ENCODE measurements at regions not wholly inside any gene's neighbourhood (a gene's known extent, or its start where the extent isn't known, plus 50 kb on each side); places are given as distances from the start of the nearest gene placed in this dataset.
"Not testable (repeated sequence)": the region's sequence is repeated elsewhere in the genome, so short reads cannot be mapped to it uniquely, and the experiment has no call there.

DNA sequence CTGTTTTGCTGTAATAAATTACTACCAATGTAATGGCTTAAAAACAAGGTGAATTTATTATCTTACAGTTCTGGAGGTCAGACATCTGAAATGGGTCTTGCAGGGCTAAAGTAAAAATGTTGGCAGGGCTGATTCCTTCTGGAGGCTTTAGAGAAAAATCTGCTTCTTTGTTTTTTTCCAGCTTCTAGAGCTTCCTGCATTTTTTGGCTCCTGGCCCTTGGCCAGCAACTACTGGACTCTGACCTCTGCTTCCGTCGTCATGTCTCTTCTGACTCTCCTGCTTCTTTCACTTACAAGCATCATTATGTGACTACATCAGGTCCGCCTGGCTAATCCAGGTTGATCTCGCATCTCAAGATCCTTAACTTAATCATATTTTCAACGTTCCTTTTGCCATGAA is 350.9 kb downstream of the S1PR1 start:
- DNase-seq: no peak

DNA sequence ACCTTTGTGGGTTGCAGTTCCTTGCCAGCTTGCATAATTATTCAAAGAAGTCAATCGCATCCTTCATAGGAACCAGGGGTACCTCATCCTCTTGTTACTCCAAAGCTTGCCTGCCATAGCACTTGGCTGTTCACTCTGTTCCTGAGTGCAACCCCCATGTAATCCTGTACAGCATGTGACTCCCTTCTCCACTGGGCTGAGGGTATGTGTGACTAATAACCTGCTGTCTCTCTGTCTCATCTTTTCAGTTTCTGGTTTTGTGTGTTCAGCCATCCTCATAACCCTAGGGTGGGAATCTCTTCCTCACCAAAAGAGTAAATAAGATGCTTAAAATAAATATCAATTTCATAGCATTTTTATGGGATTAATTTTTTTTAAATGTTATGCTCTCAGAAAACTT is 351.9 kb downstream of the S1PR1 start:
- DNase-seq: no peak

DNA sequence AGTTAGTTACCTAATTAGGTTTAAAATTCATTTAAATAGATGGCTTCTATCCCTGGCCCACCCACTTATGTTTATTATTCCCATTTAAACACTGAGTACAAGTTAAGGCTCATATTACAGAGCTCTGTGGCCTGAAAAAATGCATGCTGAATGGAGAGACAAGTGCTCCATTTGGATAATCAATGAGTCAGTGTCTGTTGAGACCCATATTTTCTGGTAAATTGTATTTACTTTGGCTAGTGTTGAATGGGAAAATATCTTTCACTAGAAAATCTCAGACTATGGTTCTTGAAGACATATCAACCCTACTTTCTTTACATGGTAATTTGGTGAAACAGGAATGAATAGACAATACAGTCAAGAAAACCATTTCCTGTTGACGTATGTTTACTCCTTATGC is 356.0 kb downstream of the S1PR1 start:
- DNase-seq: no peak

DNA sequence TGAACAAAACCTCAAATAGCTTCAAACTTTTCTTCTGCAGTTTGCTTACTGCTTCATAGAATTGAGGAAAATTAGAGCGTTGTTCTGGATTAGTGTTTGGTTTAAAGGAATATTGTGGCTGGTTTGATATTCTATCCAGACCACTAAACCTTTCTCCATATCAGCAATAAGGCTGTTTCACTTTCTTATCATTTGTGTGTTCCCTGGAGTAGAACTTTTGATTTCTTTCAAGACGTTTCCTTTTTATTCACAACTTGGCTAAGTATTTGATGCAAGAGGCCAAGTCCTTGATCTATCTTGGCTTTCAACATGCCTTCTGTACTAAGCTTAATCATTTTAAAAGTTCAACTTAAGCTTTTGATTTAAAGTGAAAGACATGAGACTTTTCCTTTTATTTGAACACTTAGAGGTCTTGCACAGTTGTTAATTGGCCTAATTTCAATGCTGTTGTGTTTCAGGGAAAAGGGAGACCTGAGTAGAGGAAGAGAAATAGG is 359.1 kb downstream of the S1PR1 start:
- DNase-seq: no peak

GRCh38 chr1:101600615-101601014 is 363.8 kb downstream of the S1PR1 start:
- not testable (repeated sequence) for DNase-seq

- no peak for DNase-seq
Measured at GRCh38 chr1:101603726-101604125, 366.9 kb downstream of the S1PR1 start.

- no peak for DNase-seq
Measured at GRCh38 chr1:101605878-101606277, 369.1 kb downstream of the S1PR1 start.

- DNase-seq: no peak
Measured at GRCh38 chr1:101613546-101613945, 376.7 kb downstream of the S1PR1 start.

DNA sequence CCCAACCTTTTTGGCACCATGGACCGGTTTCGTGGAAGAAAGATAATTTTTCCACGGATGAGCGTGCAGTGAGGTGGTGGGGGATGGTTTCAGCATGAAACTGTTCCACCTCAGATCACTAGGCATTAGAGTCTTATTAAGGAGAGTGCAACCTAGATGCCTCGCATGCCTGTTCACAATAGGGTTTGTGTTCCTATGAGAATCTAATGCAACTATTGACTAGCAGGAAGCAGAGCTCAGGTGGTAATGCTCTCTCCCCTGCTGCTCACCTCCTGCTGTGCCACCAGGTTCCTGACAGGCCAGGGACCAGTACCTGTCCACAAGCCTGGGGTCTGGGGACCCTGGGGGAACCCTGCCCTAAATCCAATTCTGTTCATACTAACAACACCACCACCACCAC is 377.8 kb downstream of the OLFM3 start:
- no peak for DNase-seq

DNA sequence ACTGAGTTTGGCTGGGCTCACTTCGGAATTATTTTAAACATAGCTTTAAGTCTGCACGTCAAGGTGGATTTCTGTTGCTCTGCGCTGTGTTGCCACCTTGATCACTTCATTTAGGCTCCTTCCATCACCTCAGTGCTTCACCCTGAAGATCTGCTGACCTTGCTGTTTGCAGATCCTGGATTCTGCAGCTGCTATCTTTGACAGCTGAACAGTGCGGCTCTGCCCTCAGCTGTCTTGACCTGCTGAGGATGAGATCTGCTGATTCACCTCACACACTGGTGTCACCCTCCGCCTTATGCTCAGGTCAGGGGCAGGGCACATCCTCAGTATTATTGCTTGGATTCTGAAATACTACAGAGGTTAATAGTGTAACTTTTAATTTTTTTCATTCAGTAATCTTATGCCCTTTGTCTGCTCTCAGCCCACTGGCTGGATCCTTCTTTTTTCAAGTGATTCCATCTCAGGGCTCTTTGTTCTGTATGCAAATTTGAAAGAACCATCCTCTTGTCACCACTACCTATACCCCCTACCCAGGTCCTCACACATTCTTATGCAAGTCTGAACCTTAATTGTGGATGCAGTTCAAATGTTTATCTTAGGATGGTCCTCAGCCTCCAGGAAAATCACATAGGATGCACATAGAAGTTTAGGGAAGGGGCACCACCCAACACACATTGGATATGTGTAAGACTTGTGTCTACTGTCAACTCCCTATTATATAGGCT is 364.0 kb downstream of the OLFM3 start:
- no peak for DNase-seq

DNA sequence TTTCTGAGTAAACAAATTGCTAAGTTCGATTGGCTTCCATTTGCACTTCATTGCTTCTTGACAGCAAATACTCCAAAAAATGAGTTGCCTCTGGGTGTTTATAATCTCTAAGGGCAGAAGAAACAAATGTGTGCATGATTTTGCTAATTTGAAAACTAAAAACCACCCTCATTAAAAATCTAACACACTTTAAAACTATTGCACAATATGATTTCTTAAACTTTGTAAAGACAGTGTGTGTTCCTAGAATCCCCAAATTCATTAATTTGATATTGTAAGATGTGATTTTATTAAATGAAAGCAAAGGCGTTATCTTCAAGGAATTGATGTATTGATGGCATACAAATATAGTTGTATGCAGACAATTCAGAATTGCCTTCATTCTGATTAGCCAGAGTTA is 350.9 kb downstream of the OLFM3 start:
- DNase-seq: no peak

- no peak for DNase-seq
Measured at GRCh38 chr1:101652484-101652883, 344.2 kb downstream of the OLFM3 start.

- no peak for DNase-seq
Measured at GRCh38 chr1:101653482-101653946, 343.2 kb downstream of the OLFM3 start.

DNA sequence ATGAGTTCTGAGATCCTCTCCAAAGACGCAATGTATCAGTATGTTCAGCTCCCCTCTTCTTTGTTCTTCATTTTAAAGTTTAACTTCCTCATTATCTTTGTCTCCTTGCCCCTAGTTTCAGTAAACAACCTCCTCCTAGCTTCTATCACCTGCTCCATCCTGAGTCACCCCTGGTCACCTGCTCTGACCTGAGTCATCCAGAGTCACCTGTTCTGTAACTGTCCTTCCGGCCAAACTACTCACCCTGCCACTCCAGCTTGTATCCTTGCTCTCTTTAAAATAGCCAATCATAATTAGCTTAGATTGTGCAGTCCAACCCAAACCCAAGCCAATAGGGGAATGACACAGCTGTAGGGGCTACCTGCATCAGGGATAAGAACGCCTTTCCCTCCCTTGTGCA is 332.0 kb downstream of the OLFM3 start:
- no peak for DNase-seq

DNA sequence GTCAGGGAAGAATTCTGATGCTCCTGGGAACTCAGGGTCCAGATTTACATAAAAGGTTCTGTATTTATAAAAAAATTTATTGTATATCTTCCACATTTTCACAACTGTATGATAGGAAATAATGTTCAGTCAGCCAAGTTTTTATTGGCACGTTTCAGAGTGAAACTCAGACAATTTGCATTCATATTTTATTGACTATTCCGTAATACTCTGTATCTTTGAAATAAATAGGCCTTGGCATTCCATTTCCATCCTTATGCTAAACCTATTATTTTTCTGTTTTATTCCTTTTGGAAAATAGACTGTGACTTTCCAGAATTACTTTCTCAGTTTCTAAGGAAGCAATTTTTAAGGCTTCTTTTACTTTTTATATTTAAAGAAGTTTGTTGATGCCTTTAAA is 329.0 kb downstream of the OLFM3 start:
- DNase-seq: no peak

DNA sequence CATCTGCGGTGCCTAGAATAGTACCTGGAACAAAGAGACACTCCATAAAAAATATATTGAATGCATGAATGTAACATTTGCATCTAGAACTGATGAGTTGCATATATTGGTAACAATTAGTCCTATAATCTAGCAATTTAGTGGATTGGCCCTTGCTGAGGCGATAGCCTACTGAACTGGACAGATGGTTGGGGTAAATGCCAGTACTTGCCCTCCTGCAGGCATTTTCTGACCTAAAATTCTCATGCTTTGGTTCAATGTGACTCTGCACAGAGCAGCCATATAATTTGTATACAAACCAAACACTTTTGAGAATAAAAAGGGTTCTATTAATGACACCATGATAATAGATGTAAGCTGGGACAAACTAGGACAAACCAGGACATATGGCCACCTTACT is 313.6 kb downstream of the OLFM3 start:
- no peak for DNase-seq

GRCh38 chr1:101683561-101683960 is 313.2 kb downstream of the OLFM3 start:
- DNase-seq: no peak

- no peak for DNase-seq
Measured at GRCh38 chr1:101697072-101697471, 299.7 kb downstream of the OLFM3 start.

DNA sequence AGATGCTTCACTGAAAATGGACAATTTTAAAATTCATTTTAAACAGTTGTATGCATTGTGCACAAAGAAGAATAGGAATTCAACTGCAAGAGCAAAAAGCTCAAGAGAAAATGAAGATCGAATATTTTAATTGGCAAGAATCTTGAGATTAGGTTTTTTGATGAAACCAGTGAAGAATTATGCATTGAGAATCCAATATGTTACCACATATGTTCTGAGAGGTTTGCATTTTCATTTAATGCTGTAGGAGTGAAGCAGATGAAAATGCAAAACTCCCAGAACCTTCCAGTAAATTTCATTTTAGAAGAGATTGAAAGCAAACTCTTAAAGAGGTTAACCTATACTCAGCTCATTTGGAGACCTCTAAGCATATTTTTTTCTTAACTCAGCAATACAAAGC is 298.0 kb downstream of the OLFM3 start:
- DNase-seq: no peak

DNA sequence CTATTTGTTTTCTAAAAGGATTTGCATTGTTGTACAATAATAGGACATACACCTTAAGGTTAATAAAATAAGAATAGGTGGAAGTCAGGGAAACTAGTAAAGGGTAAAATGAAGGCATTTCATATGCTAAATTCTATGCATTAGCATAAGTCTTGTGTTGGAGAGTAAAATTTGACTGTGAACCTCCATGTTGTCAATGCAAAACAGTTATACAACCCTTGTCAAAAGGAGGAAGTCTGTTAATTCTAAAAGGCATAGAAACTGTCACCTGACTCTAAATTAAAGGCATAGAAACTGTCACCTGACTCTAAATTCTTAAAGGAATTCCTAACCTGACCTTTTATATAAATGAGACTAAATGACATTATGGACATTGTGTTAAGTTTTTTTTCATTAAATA is 291.8 kb downstream of the OLFM3 start:
- DNase-seq: no peak

DNA sequence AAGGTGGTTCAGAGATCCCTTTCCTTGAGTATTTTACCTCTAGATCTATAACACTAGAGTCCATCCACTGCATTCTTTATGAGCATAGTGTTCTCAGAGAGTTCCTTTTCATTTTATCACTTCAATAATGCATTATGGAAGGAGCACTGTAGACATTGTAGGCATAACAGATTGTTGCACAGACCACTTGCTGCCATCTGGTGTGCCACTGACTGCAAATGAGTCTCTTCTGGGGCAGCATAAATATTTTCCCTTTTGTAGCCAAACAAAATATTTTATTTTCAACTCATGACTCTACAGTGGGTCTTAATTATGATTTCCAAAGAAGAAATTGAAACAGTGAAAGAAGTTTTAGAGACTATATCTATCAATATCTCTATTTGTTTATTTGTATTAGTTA is 290.4 kb downstream of the OLFM3 start:
- DNase-seq: no peak

DNA sequence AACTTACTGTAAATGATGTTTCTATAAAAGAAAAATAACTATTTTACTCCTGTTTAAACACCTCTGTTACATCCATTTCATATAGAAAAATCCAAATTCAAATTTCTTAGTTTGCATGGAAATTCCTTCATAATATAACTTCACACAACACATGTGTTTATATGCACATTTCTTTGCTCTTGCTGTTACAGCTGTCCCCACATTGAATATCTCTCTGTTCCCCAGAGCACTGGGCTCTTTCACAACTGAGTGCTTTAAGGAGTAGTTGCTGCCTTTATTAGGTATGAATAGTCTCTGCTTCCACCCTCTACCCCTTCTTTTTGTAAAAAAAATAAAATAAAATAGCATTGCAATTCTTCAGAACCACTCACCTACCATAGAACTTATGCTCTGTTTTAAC is 287.0 kb downstream of the OLFM3 start:
- no peak for DNase-seq

DNA sequence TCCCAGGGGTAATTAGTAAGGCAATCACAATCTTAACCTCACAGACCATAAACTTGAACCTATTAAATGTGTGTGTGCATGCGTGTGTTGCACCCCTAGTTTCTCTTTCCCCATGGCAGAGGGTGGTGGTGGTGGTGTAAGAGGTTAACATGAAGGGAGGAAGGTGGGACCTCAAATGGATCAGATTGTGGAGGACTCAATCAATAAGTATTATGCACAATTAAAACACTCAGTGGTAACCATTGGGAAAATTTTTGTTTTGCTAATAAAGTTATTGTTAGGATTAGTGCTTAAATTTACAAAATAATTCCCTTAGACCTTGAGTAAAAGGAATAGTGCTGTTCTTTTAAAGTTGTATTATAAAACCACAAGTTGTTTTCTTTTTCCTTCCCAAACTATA is 283.0 kb downstream of the OLFM3 start:
- DNase-seq: no peak

DNA sequence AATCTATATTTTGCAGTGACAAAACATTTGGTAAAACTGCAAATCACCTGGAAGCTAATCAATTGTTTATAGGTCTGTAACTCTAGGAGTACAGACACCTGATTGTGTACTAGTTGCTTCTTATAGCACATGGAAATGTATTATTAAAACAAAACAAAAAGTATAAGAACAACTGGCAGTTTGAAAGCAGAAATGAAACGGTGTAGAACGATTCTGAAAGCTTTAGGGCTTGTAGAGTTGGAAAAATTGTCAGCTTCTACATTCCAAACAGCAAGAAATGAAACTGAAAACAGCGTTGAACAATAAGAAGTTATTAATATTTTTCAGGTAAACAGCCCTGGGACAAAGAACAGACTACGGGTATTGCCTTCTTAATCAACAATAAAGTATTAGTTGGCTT is 273.3 kb downstream of the OLFM3 start:
- no peak for DNase-seq

DNA sequence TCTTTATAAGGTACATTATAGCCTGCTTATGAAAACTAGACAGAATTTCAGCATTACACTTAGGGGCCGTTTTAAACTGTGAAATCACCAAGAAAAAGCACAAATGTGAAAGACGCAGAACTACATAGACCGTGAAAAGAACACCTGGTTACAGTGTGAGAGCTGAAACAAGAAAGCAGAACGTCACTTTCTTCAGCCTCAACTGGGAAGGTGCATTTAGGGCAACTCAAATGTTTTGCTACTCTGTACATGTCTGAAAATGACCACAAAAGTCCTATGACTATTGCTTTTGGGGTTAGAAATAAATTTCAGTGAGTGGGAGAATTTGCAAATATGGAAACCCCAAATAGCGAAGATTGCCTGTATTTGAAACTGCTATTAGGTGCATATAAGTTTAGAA is 268.7 kb downstream of the OLFM3 start:
- DNase-seq: no peak
